Mesenchymal stem cell (in vitro differentiated cells and primary cell): ENCODE measurements at regions not wholly inside any gene's neighbourhood (a gene's known extent, or its start where the extent isn't known, plus 50 kb on each side); places are given as distances from the start of the nearest gene placed in this dataset.

Experiments
- DNase-seq: peaks from one replicate; pipeline ENCODE4 v3.0.0-alpha.2; 2013
- H2AFZ ChIP-seq: one replicate; pipeline ENCODE4 v1.6.1; 2013; ENCODE audit warnings: low read depth, mild to moderate bottlenecking, control low read depth, inconsistent platforms, low read length, moderate library complexity
- H2AK5ac ChIP-seq: 2 replicates; pipeline ENCODE4 v1.6.1; 2013; ENCODE audit warnings: low read length, moderate library complexity, mild to moderate bottlenecking, inconsistent platforms; ENCODE audit not compliant: severe bottlenecking
- H2BK120ac ChIP-seq: one replicate; pipeline ENCODE4 v1.6.1; 2013; ENCODE audit warnings: low read depth, mild to moderate bottlenecking, inconsistent platforms, low read length, moderate library complexity
- H2BK12ac ChIP-seq, 2 experiments: one replicate each; pipeline ENCODE4 v1.6.1; 2013; ENCODE audit warnings: inconsistent platforms in 2 of 2, low read length in 2 of 2, mild to moderate bottlenecking in 2 of 2, moderate library complexity in 2 of 2, control low read depth in 1 of 2
- H2BK15ac ChIP-seq: one replicate; pipeline ENCODE4 v1.6.1; 2013; ENCODE audit warnings: mild to moderate bottlenecking, low read depth, inconsistent platforms; ENCODE audit not compliant: poor library complexity, severe bottlenecking
- H2BK5ac ChIP-seq: 2 replicates; pipeline ENCODE4 v1.6.1; 2013; ENCODE audit warnings: low read depth, mild to moderate bottlenecking, low read length, control low read depth, inconsistent platforms; ENCODE audit not compliant: poor library complexity, severe bottlenecking
- H3K14ac ChIP-seq, 2 experiments: one replicate each; pipeline ENCODE4 v1.6.1; 2013; ENCODE audit warnings: inconsistent platforms in 2 of 2, low read length in 2 of 2, control low read depth in 1 of 2, mild to moderate bottlenecking in 1 of 2, moderate library complexity in 1 of 2
- H3K18ac ChIP-seq, 2 experiments: one replicate each; pipeline ENCODE4 v1.6.1; 2013; ENCODE audit warnings: inconsistent platforms in 2 of 2, low read length in 2 of 2, control low read depth in 1 of 2, low read depth in 1 of 2, mild to moderate bottlenecking in 1 of 2
- H3K23ac ChIP-seq, 2 experiments: one replicate each; pipeline ENCODE4 v1.6.1; 2013; ENCODE audit warnings: inconsistent platforms in 2 of 2, low read length in 2 of 2, mild to moderate bottlenecking in 2 of 2, moderate library complexity in 2 of 2, control low read depth in 1 of 2
- H3K27ac ChIP-seq: 2 replicates; pipeline ENCODE4 v1.5.1; 2013; ENCODE audit warnings: mild to moderate bottlenecking, moderate library complexity, low read length, control low read depth, inconsistent platforms; ENCODE audit not compliant: poor library complexity, severe bottlenecking
- H3K27me3 ChIP-seq, 2 experiments: 2 replicates each; pipeline versions ENCODE4 v1.6.1 to v1.7.0; 2013; ENCODE audit warnings: low read length in 2 of 2, mild to moderate bottlenecking in 2 of 2, moderate library complexity in 2 of 2, control low read depth in 1 of 2, inconsistent platforms in 1 of 2; ENCODE audit not compliant: control insufficient read depth in 1 of 2, insufficient read depth in 1 of 2
- H3K36me3 ChIP-seq, 2 experiments: 2 replicates each; pipeline versions ENCODE4 v1.6.1 to v1.7.0; 2013; ENCODE audit warnings: low read length in 2 of 2, control low read depth in 1 of 2, inconsistent platforms in 1 of 2, low read depth in 1 of 2, mild to moderate bottlenecking in 1 of 2; ENCODE audit not compliant: insufficient read depth in 2 of 2, control insufficient read depth in 1 of 2
- H3K4ac ChIP-seq, 2 experiments: one replicate each; pipeline ENCODE4 v1.6.1; 2013; ENCODE audit warnings: inconsistent platforms in 2 of 2, low read length in 2 of 2, mild to moderate bottlenecking in 2 of 2, moderate library complexity in 2 of 2, control low read depth in 1 of 2, low read depth in 1 of 2
- H3K4me1 ChIP-seq: 2 replicates; pipeline ENCODE4 v1.6.1; 2013; ENCODE audit warnings: low read depth, low read length, control low read depth; ENCODE audit not compliant: control insufficient read depth, insufficient read depth
- H3K4me2 ChIP-seq: 2 replicates; pipeline ENCODE4 v1.6.1; 2013; ENCODE audit warnings: low read length, mild to moderate bottlenecking, inconsistent platforms; ENCODE audit not compliant: poor library complexity, severe bottlenecking
- H3K4me3 ChIP-seq, 2 experiments: 2 replicates each; pipeline versions ENCODE4 v1.5.1 to v1.7.0; 2013; ENCODE audit warnings: low read length in 2 of 2, mild to moderate bottlenecking in 2 of 2, control low read depth in 1 of 2, low read depth in 1 of 2; ENCODE audit not compliant: insufficient read depth in 1 of 2
- H3K79me1 ChIP-seq: replicated peaks from 2 replicates; pipeline ENCODE4 v1.6.1; 2013; ENCODE audit warnings: mild to moderate bottlenecking, control low read depth, low read length, inconsistent platforms; ENCODE audit not compliant: poor library complexity, severe bottlenecking
- H3K9ac ChIP-seq: 2 replicates; pipeline ENCODE4 v1.7.0; 2013; ENCODE audit warnings: mild to moderate bottlenecking, low read length, moderate library complexity
- H3K9me3 ChIP-seq: 2 replicates; pipeline ENCODE4 v1.7.0; 2013; ENCODE audit warnings: mild to moderate bottlenecking, low read length; ENCODE audit not compliant: control insufficient read depth
- H4K8ac ChIP-seq: one replicate; pipeline ENCODE4 v1.6.1; 2013; ENCODE audit warnings: inconsistent platforms, mild to moderate bottlenecking, low read length, moderate library complexity
- H4K91ac ChIP-seq: one replicate; pipeline ENCODE4 v1.6.1; 2013; ENCODE audit warnings: mild to moderate bottlenecking, low read length, inconsistent platforms
- WGBS: methylation state at CpG from one replicate; pipeline ENCODE4 v1.1.7; 2013; ENCODE audit warnings: mixed read lengths; 5-methylcytosine and 5-hydroxymethylcytosine counted together

GRCh38 chr5:125969011-125969813 is 454.0 kb upstream of the GRAMD2B start:
- H2AK5ac ChIP-seq: no peak overlapping the region
- DNase-seq: no peak
- WGBS: 85% methylated on average over 2 of the region's 6 CpGs
- H3K27ac ChIP-seq: no peak overlapping the region
- no peak overlapping the region for H2BK15ac ChIP-seq
- H3K9ac ChIP-seq: no peak overlapping the region
- H2AFZ ChIP-seq: no peak overlapping the region
- H3K4me3 ChIP-seq: no peak overlapping the region
- no peaks in the 10 kb centered on the region for H3K27me3 ChIP-seq
- H2BK120ac ChIP-seq: no peak overlapping the region
- H3K23ac ChIP-seq: no peak overlapping the region
- H3K4me2 ChIP-seq: no peak overlapping the region
- no peak overlapping the region for H3K18ac ChIP-seq
- H2BK12ac ChIP-seq: no peak overlapping the region
- H3K14ac ChIP-seq: no peak overlapping the region
- H4K8ac ChIP-seq: no peak overlapping the region
- no peaks in the 10 kb centered on the region for H3K9me3 ChIP-seq
- H2BK5ac ChIP-seq: no peak overlapping the region
- no peak overlapping the region for H4K91ac ChIP-seq
- no peaks in the 10 kb centered on the region for H3K36me3 ChIP-seq
- no peaks in the 10 kb centered on the region for H3K79me1 ChIP-seq
- H3K4me1 ChIP-seq: no peaks in the 10 kb centered on the region
- H3K4ac ChIP-seq: no peak overlapping the region

- Histone ChIP-seq H3K79me1 (no peaks in the 10 kb centered on the region), H3K14ac (no peak overlapping the region), H2BK120ac (no peak overlapping the region), H3K36me3 (no peaks in the 10 kb centered on the region), H4K91ac (no peak overlapping the region), H2BK12ac (no peak overlapping the region), H3K4me3 (no peak overlapping the region), H3K27ac (no peak overlapping the region), H4K8ac (no peak overlapping the region), H2AK5ac (no peak overlapping the region), H3K4me2 (no peak overlapping the region), H2BK15ac (no peak overlapping the region), H3K9ac (no peak overlapping the region), H3K18ac (no peak overlapping the region), H3K27me3 (no peaks in the 10 kb centered on the region), H2AFZ (no peak overlapping the region), H3K4ac (no peak overlapping the region), H3K23ac (no peak overlapping the region), H3K9me3 (no peaks in the 10 kb centered on the region), H3K4me1 (no peaks in the 10 kb centered on the region), H2BK5ac (no peak overlapping the region)
- no peak for DNase-seq
- WGBS: no CpG with 5 or more reads among the region's 1 CpG
Observed at GRCh38 chr5:125969814-125970171, 453.4 kb upstream of the GRAMD2B start.

DNA sequence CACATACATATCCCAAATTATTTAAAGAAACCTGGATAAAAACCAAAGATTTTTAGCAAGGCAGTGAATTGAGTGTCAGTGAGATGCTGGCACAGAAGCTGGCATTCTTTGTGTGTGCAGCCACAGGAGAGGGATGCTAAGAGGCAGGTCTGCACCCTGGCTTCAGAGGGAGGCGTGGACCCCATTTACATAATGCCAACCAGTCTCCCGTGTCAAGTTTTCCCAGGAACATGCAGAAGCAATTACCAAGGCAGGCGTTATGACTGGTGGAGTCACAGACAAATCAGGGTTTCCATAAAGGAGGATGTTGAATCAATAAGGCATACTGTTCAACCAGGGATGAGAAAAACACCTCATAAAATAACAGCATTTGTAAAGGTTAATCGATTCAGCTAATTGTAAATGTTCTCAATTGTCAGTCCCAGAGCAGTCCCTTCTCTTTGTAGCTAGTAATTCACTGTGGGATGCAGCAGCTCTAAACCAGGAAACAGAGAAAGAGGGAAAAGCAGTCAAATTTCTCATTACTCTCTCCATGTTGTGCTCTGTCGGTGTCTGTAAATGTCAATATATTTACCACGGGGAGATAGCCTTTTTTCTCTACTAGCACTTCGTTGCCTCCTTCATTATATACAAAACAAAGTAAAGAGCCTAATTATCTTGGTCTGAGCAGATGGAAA is 452.4 kb upstream of the GRAMD2B start:
- WGBS: 83% methylated on average over 3 of the region's 7 CpGs
- H2AFZ ChIP-seq: no peak overlapping the region
- H3K18ac ChIP-seq: no peak overlapping the region
- H3K27ac ChIP-seq: no peak overlapping the region
- no peak overlapping the region for H2BK15ac ChIP-seq
- no peak overlapping the region for H2AK5ac ChIP-seq
- no peak overlapping the region for H2BK12ac ChIP-seq
- H3K4me3 ChIP-seq: no peak overlapping the region
- H4K91ac ChIP-seq: no peak overlapping the region
- H2BK120ac ChIP-seq: no peak overlapping the region
- H3K4me1 ChIP-seq: no peaks in the 10 kb centered on the region
- no peak for DNase-seq
- no peak overlapping the region for H3K4me2 ChIP-seq
- no peak overlapping the region for H3K23ac ChIP-seq
- no peaks in the 10 kb centered on the region for H3K9me3 ChIP-seq
- no peaks in the 10 kb centered on the region for H3K36me3 ChIP-seq
- H3K4ac ChIP-seq: no peak overlapping the region
- H3K14ac ChIP-seq: no peak overlapping the region
- no peaks in the 10 kb centered on the region for H3K27me3 ChIP-seq
- no peak overlapping the region for H4K8ac ChIP-seq
- no peaks in the 10 kb centered on the region for H3K79me1 ChIP-seq
- H3K9ac ChIP-seq: no peak overlapping the region
- no peak overlapping the region for H2BK5ac ChIP-seq

DNA sequence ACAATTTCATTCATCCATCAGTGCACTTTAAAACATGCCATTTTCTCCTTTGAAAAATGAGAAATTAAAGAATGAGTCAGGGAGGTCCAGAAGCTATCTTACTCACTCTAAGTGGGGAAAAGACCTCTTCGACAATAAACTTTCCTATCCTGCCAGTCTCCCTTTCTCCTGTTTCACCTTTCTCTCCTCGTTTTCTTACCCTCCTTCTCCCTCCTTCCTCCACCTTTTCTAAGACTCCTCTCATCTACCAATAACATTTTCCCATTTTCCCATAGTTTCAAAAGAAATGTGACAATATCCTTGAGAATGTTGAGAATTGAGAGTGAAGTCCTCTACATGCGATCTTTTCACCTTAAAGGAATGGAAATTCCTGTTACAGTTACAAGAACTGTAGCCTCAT is 450.5 kb upstream of the GRAMD2B start:
- H3K4me3 ChIP-seq: no peak overlapping the region
- no peak overlapping the region for H3K27ac ChIP-seq
- H2BK120ac ChIP-seq: no peak overlapping the region
- H4K8ac ChIP-seq: no peak overlapping the region
- no peaks in the 10 kb centered on the region for H3K4me1 ChIP-seq
- H2BK15ac ChIP-seq: no peak overlapping the region
- no peak for DNase-seq
- H3K27me3 ChIP-seq: no peaks in the 10 kb centered on the region
- no peak overlapping the region for H2BK5ac ChIP-seq
- WGBS: 67% methylated on average over 2 of the region's 3 CpGs
- H3K4ac ChIP-seq: no peak overlapping the region
- no peak overlapping the region for H3K4me2 ChIP-seq
- H3K9ac ChIP-seq: no peak overlapping the region
- no peak overlapping the region for H3K23ac ChIP-seq
- no peaks in the 10 kb centered on the region for H3K79me1 ChIP-seq
- H3K14ac ChIP-seq: no peak overlapping the region
- no peak overlapping the region for H2AFZ ChIP-seq
- no peak overlapping the region for H2AK5ac ChIP-seq
- H4K91ac ChIP-seq: no peak overlapping the region
- no peak overlapping the region for H2BK12ac ChIP-seq
- H3K9me3 ChIP-seq: no peaks in the 10 kb centered on the region
- H3K36me3 ChIP-seq: no peaks in the 10 kb centered on the region
- no peak overlapping the region for H3K18ac ChIP-seq
